ENCODE measurements at regions not wholly inside any gene's neighbourhood (a gene's known extent, or its start where the extent isn't known, plus 50 kb on each side); places are given as distances from the start of the nearest gene placed in this dataset.

- TF ChIP-seq, protein P1, sequence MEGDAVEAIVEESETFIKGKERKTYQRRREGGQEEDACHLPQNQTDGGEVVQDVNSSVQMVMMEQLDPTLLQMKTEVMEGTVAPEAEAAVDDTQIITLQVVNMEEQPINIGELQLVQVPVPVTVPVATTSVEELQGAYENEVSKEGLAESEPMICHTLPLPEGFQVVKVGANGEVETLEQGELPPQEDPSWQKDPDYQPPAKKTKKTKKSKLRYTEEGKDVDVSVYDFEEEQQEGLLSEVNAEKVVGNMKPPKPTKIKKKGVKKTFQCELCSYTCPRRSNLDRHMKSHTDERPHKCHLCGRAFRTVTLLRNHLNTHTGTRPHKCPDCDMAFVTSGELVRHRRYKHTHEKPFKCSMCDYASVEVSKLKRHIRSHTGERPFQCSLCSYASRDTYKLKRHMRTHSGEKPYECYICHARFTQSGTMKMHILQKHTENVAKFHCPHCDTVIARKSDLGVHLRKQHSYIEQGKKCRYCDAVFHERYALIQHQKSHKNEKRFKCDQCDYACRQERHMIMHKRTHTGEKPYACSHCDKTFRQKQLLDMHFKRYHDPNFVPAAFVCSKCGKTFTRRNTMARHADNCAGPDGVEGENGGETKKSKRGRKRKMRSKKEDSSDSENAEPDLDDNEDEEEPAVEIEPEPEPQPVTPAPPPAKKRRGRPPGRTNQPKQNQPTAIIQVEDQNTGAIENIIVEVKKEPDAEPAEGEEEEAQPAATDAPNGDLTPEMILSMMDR (IDR thresholded peaks at IDR 0.05; ENCODE audit: poor library complexity, severe bottlenecking) = no peak
- no peak for TF ChIP-seq POLR2AphosphoS5 (IDR thresholded peaks at IDR 0.05)
- no peak for TF ChIP-seq EP300 (conservative IDR thresholded peaks at IDR 0.05; ENCODE audit: poor library complexity, severe bottlenecking)
- no peak for TF ChIP-seq EZH2 (IDR thresholded peaks at IDR 0.05; ENCODE audit: borderline replicate concordance, insufficient read depth, low read length, poor library complexity, severe bottlenecking)
- TF ChIP-seq RAD21 (conservative IDR thresholded peaks at IDR 0.05) = no peak
- TF ChIP-seq, protein P2, sequence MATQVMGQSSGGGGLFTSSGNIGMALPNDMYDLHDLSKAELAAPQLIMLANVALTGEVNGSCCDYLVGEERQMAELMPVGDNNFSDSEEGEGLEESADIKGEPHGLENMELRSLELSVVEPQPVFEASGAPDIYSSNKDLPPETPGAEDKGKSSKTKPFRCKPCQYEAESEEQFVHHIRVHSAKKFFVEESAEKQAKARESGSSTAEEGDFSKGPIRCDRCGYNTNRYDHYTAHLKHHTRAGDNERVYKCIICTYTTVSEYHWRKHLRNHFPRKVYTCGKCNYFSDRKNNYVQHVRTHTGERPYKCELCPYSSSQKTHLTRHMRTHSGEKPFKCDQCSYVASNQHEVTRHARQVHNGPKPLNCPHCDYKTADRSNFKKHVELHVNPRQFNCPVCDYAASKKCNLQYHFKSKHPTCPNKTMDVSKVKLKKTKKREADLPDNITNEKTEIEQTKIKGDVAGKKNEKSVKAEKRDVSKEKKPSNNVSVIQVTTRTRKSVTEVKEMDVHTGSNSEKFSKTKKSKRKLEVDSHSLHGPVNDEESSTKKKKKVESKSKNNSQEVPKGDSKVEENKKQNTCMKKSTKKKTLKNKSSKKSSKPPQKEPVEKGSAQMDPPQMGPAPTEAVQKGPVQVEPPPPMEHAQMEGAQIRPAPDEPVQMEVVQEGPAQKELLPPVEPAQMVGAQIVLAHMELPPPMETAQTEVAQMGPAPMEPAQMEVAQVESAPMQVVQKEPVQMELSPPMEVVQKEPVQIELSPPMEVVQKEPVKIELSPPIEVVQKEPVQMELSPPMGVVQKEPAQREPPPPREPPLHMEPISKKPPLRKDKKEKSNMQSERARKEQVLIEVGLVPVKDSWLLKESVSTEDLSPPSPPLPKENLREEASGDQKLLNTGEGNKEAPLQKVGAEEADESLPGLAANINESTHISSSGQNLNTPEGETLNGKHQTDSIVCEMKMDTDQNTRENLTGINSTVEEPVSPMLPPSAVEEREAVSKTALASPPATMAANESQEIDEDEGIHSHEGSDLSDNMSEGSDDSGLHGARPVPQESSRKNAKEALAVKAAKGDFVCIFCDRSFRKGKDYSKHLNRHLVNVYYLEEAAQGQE (IDR thresholded peaks at IDR 0.05; ENCODE audit: borderline replicate concordance) = no peak
- TF ChIP-seq TAF1 (IDR thresholded peaks at IDR 0.05; ENCODE audit: low read depth) = no peak
Observed at GRCh38 chr12:131464081-131464480, 246.8 kb upstream of the SFSWAP start.

Measured in neural cell (in vitro differentiated cells).